HEK293 (cell line): ENCODE measurements at regions not wholly inside any gene's neighbourhood (a gene's known extent, or its start where the extent isn't known, plus 50 kb on each side); places are given as distances from the start of the nearest gene placed in this dataset.

ENCODE experiments used
- CTCF ChIP-seq: fragments of 450-650 bp; formaldehyde crosslinking; IDR thresholded peaks from 2 replicates; pipeline ENCODE4 v1.5.1; 2016; ENCODE audit warnings: missing biosample characterization, missing genetic modification characterization
- TF ChIP-seq, protein P1 (sequence below): fragments of 450-650 bp; formaldehyde crosslinking; IDR thresholded peaks from 2 replicates; pipeline ENCODE4 v1.5.1; 2016; ENCODE audit warnings: missing biosample characterization, missing genetic modification characterization
- TF ChIP-seq, protein P2 (sequence below): fragments of 450-650 bp; formaldehyde crosslinking; IDR thresholded peaks from 2 replicates; pipeline ENCODE4 v1.5.0; 2017; ENCODE audit warnings: missing biosample characterization, missing genetic modification characterization, borderline replicate concordance

- TF ChIP-seq, protein P1, sequence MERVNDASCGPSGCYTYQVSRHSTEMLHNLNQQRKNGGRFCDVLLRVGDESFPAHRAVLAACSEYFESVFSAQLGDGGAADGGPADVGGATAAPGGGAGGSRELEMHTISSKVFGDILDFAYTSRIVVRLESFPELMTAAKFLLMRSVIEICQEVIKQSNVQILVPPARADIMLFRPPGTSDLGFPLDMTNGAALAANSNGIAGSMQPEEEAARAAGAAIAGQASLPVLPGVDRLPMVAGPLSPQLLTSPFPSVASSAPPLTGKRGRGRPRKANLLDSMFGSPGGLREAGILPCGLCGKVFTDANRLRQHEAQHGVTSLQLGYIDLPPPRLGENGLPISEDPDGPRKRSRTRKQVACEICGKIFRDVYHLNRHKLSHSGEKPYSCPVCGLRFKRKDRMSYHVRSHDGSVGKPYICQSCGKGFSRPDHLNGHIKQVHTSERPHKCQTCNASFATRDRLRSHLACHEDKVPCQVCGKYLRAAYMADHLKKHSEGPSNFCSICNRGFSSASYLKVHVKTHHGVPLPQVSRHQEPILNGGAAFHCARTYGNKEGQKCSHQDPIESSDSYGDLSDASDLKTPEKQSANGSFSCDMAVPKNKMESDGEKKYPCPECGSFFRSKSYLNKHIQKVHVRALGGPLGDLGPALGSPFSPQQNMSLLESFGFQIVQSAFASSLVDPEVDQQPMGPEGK (tag by site-specific recombination): no peak
- TF ChIP-seq, protein P2, sequence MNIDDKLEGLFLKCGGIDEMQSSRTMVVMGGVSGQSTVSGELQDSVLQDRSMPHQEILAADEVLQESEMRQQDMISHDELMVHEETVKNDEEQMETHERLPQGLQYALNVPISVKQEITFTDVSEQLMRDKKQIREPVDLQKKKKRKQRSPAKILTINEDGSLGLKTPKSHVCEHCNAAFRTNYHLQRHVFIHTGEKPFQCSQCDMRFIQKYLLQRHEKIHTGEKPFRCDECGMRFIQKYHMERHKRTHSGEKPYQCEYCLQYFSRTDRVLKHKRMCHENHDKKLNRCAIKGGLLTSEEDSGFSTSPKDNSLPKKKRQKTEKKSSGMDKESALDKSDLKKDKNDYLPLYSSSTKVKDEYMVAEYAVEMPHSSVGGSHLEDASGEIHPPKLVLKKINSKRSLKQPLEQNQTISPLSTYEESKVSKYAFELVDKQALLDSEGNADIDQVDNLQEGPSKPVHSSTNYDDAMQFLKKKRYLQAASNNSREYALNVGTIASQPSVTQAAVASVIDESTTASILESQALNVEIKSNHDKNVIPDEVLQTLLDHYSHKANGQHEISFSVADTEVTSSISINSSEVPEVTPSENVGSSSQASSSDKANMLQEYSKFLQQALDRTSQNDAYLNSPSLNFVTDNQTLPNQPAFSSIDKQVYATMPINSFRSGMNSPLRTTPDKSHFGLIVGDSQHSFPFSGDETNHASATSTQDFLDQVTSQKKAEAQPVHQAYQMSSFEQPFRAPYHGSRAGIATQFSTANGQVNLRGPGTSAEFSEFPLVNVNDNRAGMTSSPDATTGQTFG: no peak
- TF ChIP-seq CTCF (tag by site-specific recombination): no peak
Observed at GRCh38 chr2:237190966-237191713, 105.5 kb downstream of the COPS8 start.
